ENCODE measurements at regions not wholly inside any gene's neighbourhood (a gene's known extent, or its start where the extent isn't known, plus 50 kb on each side); places are given as distances from the start of the nearest gene placed in this dataset.

DNA sequence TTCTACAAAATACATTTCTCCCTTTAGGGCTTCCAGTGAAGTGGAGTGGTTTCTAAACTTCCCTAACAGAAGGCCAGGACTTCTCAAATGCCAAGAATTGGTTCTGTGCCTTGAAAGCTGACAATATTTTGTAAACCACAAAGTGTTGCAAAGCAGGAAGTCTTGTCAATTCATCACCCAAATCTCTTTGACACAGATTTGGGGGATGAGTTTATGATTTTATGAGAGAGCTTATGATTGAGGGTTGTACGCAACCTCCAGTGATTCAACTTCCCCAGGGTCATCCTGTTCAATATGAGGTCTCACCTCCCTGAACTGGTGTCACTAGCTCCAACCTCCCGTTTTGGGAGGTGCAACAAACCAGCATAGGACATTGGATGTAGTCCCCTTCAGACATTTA lies 83.7 kb downstream of the PRLHR start:
- no peak for TF ChIP-seq ATF3 (CRISPR knock-in tag; conservative IDR thresholded peaks at IDR 0.05)
- TF ChIP-seq USF2 (CRISPR knock-in tag; IDR thresholded peaks at IDR 0.05): no peak
- TF ChIP-seq MAX (CRISPR knock-in tag; IDR thresholded peaks at IDR 0.05): no peak
- TF ChIP-seq SP1 (CRISPR knock-in tag; conservative IDR thresholded peaks at IDR 0.05): no peak
- TF ChIP-seq ATF2 (CRISPR knock-in tag; IDR thresholded peaks at IDR 0.05; ENCODE audit: borderline replicate concordance, low read depth): no peak
- no peak for TF ChIP-seq NFYB (CRISPR knock-in tag; conservative IDR thresholded peaks at IDR 0.05; ENCODE audit: low read depth)
- TF ChIP-seq CREB1 (CRISPR knock-in tag; IDR thresholded peaks at IDR 0.05): no peak
- no peak for TF ChIP-seq CTCF (IDR thresholded peaks at IDR 0.05)
- TF ChIP-seq SMAD4 (CRISPR knock-in tag; IDR thresholded peaks at IDR 0.05): no peak
